ENCODE measurements at regions not wholly inside any gene's neighbourhood (a gene's known extent, or its start where the extent isn't known, plus 50 kb on each side); places are given as distances from the start of the nearest gene placed in this dataset.

- TF ChIP-seq CTCF (IDR thresholded peaks at IDR 0.05) (no peak), POLR2A (IDR thresholded peaks at IDR 0.05) (no peak)
Observed at GRCh38 chr20:19861147-19861759, 103.2 kb downstream of the RIN2 start.

Measured in heart left ventricle (tissue), 13 donors.